GM12874 (cell line): ENCODE measurements at regions not wholly inside any gene's neighbourhood (a gene's known extent, or its start where the extent isn't known, plus 50 kb on each side); places are given as distances from the start of the nearest gene placed in this dataset.

ENCODE experiments used
- CTCF ChIP-seq: IDR thresholded peaks from 2 replicates; pipeline ENCODE4 v1.5.1; 2011; ENCODE audit warnings: low read depth, mild to moderate bottlenecking, control low read depth, low read length, moderate library complexity; ENCODE audit not compliant: insufficient read depth

- TF ChIP-seq CTCF = no peak
Measured at GRCh38 chr16:59907611-59908010, 1173.5 kb upstream of the GOT2 start.

- TF ChIP-seq CTCF = no peak
Measured at GRCh38 chr16:59905606-59906005, 1171.5 kb upstream of the GOT2 start.

GRCh38 chr16:59905131-59905530, 1171.0 kb upstream of the GOT2 start:
- TF ChIP-seq CTCF = no peak

- no peak for TF ChIP-seq CTCF
Measured at GRCh38 chr16:59899940-59900339, 1165.8 kb upstream of the GOT2 start.

GRCh38 chr16:59892376-59892775, 1158.3 kb upstream of the GOT2 start:
- TF ChIP-seq CTCF = no peak

GRCh38 chr16:59887856-59888255, 1153.7 kb upstream of the GOT2 start:
- no peak for TF ChIP-seq CTCF

- no peak for TF ChIP-seq CTCF
Measured at GRCh38 chr16:59886021-59886420, 1151.9 kb upstream of the GOT2 start.

- TF ChIP-seq CTCF = no peak
Measured at GRCh38 chr16:59881376-59881775, 1147.3 kb upstream of the GOT2 start.
